Parathyroid adenoma (tissue), 2 donors: ENCODE measurements at regions not wholly inside any gene's neighbourhood (a gene's known extent, or its start where the extent isn't known, plus 50 kb on each side); places are given as distances from the start of the nearest gene placed in this dataset.
"Not testable (repeated sequence)": the region's sequence is repeated elsewhere in the genome, so short reads cannot be mapped to it uniquely, and the experiment has no call there.

Source experiments
- H2AFZ ChIP-seq: fragments of 300-600 bp; sonication (generic); one replicate; pipeline ENCODE4 v1.7.0; 2017; ENCODE audit warnings: antibody characterized with exemption, mild to moderate bottlenecking
- H3K27ac ChIP-seq: fragments of 300-600 bp; sonication (generic); one replicate; pipeline ENCODE4 v1.7.0; 2017
- H3K27me3 ChIP-seq: fragments of 300-600 bp; sonication (generic); one replicate; pipeline ENCODE4 v1.7.0; 2017; ENCODE audit warnings: low read length; ENCODE audit not compliant: control insufficient read depth, insufficient read depth
- H3K36me3 ChIP-seq: fragments of 300-600 bp; sonication (generic); one replicate; pipeline ENCODE4 v1.7.0; 2017; ENCODE audit warnings: low read length; ENCODE audit not compliant: control insufficient read depth, insufficient read depth
- H3K4me1 ChIP-seq: fragments of 300-600 bp; sonication (generic); one replicate; pipeline ENCODE4 v1.7.0; 2017; ENCODE audit warnings: control low read depth
- H3K4me2 ChIP-seq: fragments of 300-600 bp; sonication (generic); one replicate; pipeline ENCODE4 v1.7.0; 2017; ENCODE audit warnings: low read length
- H3K4me3 ChIP-seq: fragments of 300-600 bp; sonication (generic); one replicate; pipeline ENCODE4 v1.7.0; 2017; ENCODE audit warnings: low read depth, low read length
- H3K79me2 ChIP-seq: fragments of 300-600 bp; sonication (generic); one replicate; pipeline ENCODE4 v1.7.0; 2017; ENCODE audit warnings: control low read depth
- H3K9ac ChIP-seq: fragments of 300-600 bp; sonication (generic); one replicate; pipeline ENCODE4 v1.7.0; 2017; ENCODE audit warnings: mild to moderate bottlenecking
- H3K9me3 ChIP-seq: fragments of 300-600 bp; sonication (generic); one replicate; pipeline ENCODE4 v1.7.0; 2017; ENCODE audit warnings: low read length; ENCODE audit not compliant: control insufficient read depth
- CTCF ChIP-seq: fragments of 300-600 bp; sonication (generic); IDR thresholded peaks from one replicate; pipeline ENCODE4 v1.7.0; 2017; ENCODE audit warnings: antibody characterized with exemption, mild to moderate bottlenecking
- donor health status: primary hyperparathyroidism.

GRCh38 chr17:77086433-77087010, 54.2 kb upstream of the SEC14L1 start:
- H3K4me3 ChIP-seq: no peak overlapping the region
- peaks cover 4% of the 10 kb centered on the region for H3K4me1 ChIP-seq
- TF ChIP-seq CTCF: peak; percentile 90

GRCh38 chr17:77087650-77088454, 52.9 kb upstream of the SEC14L1 start:
- TF ChIP-seq CTCF: no peak
- H3K4me1 ChIP-seq: peaks cover 4% of the 10 kb centered on the region
- H3K4me2 ChIP-seq: peak overlapping the region; percentile 96
- H3K4me3 ChIP-seq: peak overlapping the region; percentile 92
- no peaks in the 10 kb centered on the region for H3K9me3 ChIP-seq
- H2AFZ ChIP-seq: peak overlapping the region; percentile 90
- peaks cover 5% of the 10 kb centered on the region for H3K79me2 ChIP-seq
- H3K36me3 ChIP-seq: no peaks in the 10 kb centered on the region
- H3K27me3 ChIP-seq: no peaks in the 10 kb centered on the region
- peak overlapping the region; percentile 40 for H3K9ac ChIP-seq
- H3K27ac ChIP-seq: peak overlapping the region; percentile 79

More at GRCh38 chr17:77086433-77087010, 54.2 kb upstream of the SEC14L1 start:
- Histone ChIP-seq H3K9ac (no peak overlapping the region), H3K27ac (no peak overlapping the region), H2AFZ (peak overlapping the region; percentile 84), H3K79me2 (peaks cover 5% of the 10 kb centered on the region), H3K27me3 (no peaks in the 10 kb centered on the region), H3K9me3 (no peaks in the 10 kb centered on the region), H3K4me2 (peak overlapping the region; percentile 34), H3K36me3 (no peaks in the 10 kb centered on the region)

GRCh38 chr17:77088455-77089123, 52.2 kb upstream of the SEC14L1 start:
- peak; percentile 68 for TF ChIP-seq CTCF
- Histone ChIP-seq H3K9ac (peak overlapping the region; percentile 40), H3K27ac (peak overlapping the region; percentile 79), H3K27me3 (no peaks in the 10 kb centered on the region), H3K4me3 (peak overlapping the region; percentile 92), H3K4me1 (peaks cover 4% of the 10 kb centered on the region), H2AFZ (peak overlapping the region; percentile 90), H3K79me2 (peaks cover 5% of the 10 kb centered on the region), H3K4me2 (peak overlapping the region; percentile 96), H3K9me3 (no peaks in the 10 kb centered on the region), H3K36me3 (no peaks in the 10 kb centered on the region)

GRCh38 chr17:77089124-77089490, 51.7 kb upstream of the SEC14L1 start:
- peak overlapping the region; percentile 96 for H3K4me2 ChIP-seq
- no peaks in the 10 kb centered on the region for H3K27me3 ChIP-seq
- peak overlapping the region; percentile 79 for H3K27ac ChIP-seq
- peak overlapping the region; percentile 90 for H2AFZ ChIP-seq
- H3K79me2 ChIP-seq: peaks cover 5% of the 10 kb centered on the region
- H3K4me3 ChIP-seq: peak overlapping the region; percentile 92
- H3K36me3 ChIP-seq: no peaks in the 10 kb centered on the region
- peaks cover 4% of the 10 kb centered on the region for H3K4me1 ChIP-seq
- no peaks in the 10 kb centered on the region for H3K9me3 ChIP-seq
- no peak for TF ChIP-seq CTCF
- H3K9ac ChIP-seq: no peak overlapping the region

- not testable (repeated sequence) for H3K36me3 ChIP-seq, H3K4me1 ChIP-seq, H3K4me2 ChIP-seq, H3K27me3 ChIP-seq, H2AFZ ChIP-seq, H3K27ac ChIP-seq, H3K79me2 ChIP-seq, H3K9me3 ChIP-seq, H3K9ac ChIP-seq, H3K4me3 ChIP-seq
These were observed 50.8 kb upstream of the SEC14L1 start for GRCh38 chr17:77089949-77090348.
